HepG2 (cell line): ENCODE measurements at regions not wholly inside any gene's neighbourhood (a gene's known extent, or its start where the extent isn't known, plus 50 kb on each side); places are given as distances from the start of the nearest gene placed in this dataset.

ENCODE experiments used
- ATAC-seq: fragments of 200-7000 bp; cut with Tn5 transposase; 3 replicates; pipeline ENCODE4 v1.9.1; 2020; ENCODE audit warnings: mild to moderate bottlenecking, moderate library complexity
- BruUV-seq: library from RNA; stranded (reverse); fragments of 400-500 nt; replicated peaks from 2 replicates; lab custom pipeline; 2021; lab: Mats Ljungman, UMichigan
- CTCF ChIA-PET: fragments of 300-600 bp; formaldehyde crosslinking; extraction: SDS; loops from one replicate; lab custom pipeline; 2021; ENCODE audit warnings: low total read pairs, inconsistent platforms, low intra/inter-chr PET ratio; lab: Yijun Ruan, JAX
- POLR2A ChIA-PET: fragments of 350-600 bp; sonication (Branson Sonifier 250); formaldehyde crosslinking; loops from one replicate; lab custom pipeline; 2020; ENCODE audit warnings: antibody characterized with exemption, inconsistent platforms; lab: Yijun Ruan, JAX
- DNase-seq: peaks from one replicate; pipeline ENCODE4 v3.0.0-alpha.2; 2015; ENCODE audit warnings: low spot score
- FAIRE-seq: peaks from 3 replicates; lab custom pipeline; 2011; peaks lifted over from hg19 to GRCh38; lab: Jason Lieb, UNC
- H2AFZ ChIP-seq: one replicate; pipeline ENCODE4 v1.6.1; 2011; ENCODE audit warnings: low read length, inconsistent platforms
- H3K27ac ChIP-seq: fragments of 300-600 bp; 3 replicates; pipeline ENCODE4 v1.8.0; 2011; ENCODE audit warnings: mixed run types, mild to moderate bottlenecking, mixed read lengths, low read length, inconsistent platforms; ENCODE audit not compliant: insufficient read depth; ENCODE audit errors: extremely low read length
- H3K27me3 ChIP-seq, 2 experiments: fragments of 200-600 bp in 1 of 2; 2 replicates in 1 of 2; 3 replicates in 1 of 2; pipeline versions ENCODE4 v1.6.0 to v1.8.0; 2011; ENCODE audit warnings: low read length in 2 of 2, mild to moderate bottlenecking in 2 of 2, moderate library complexity in 2 of 2, inconsistent platforms in 1 of 2; ENCODE audit not compliant: insufficient read depth in 2 of 2, control insufficient read depth in 1 of 2
- H3K36me3 ChIP-seq, 2 experiments: fragments of 200-600 bp in 1 of 2; replicated peaks in 1 of 2; 2 replicates in 1 of 2; 3 replicates in 1 of 2; pipeline versions ENCODE4 v1.5.1 to v1.8.0; 2011; ENCODE audit warnings: low read length in 2 of 2, inconsistent platforms in 1 of 2; ENCODE audit not compliant: insufficient read depth in 2 of 2, control insufficient read depth in 1 of 2
- H3K4me1 ChIP-seq: 2 replicates; pipeline ENCODE4 v1.5.1; 2012; ENCODE audit warnings: low read length, inconsistent platforms; ENCODE audit not compliant: insufficient read depth
- H3K4me2 ChIP-seq: 2 replicates; pipeline ENCODE4 v1.6.0; 2011; ENCODE audit warnings: low read depth, low read length, inconsistent platforms
- H3K4me3 ChIP-seq, 3 experiments: fragments of 200-600 bp in 1 of 3; sonication (generic), shearing (Covaris generic) in 1 of 3; replicated peaks in 1 of 3; 2 replicates each; pipeline ENCODE4 v1.5.1; 2011 to 2016; ENCODE audit warnings: low read length in 3 of 3, inconsistent platforms in 2 of 3, low read depth in 2 of 3, mild to moderate bottlenecking in 2 of 3, control low read depth in 1 of 3, mixed read lengths in 1 of 3; ENCODE audit not compliant: insufficient read depth in 1 of 3
- H3K79me2 ChIP-seq: one replicate; pipeline ENCODE4 v1.6.1; 2011; ENCODE audit warnings: low read length, inconsistent platforms; ENCODE audit not compliant: insufficient read depth
- H3K9ac ChIP-seq: 2 replicates; pipeline ENCODE4 v1.6.0; 2011; ENCODE audit warnings: mild to moderate bottlenecking, low read depth, low read length, inconsistent platforms; ENCODE audit not compliant: insufficient read depth
- H3K9me3 ChIP-seq: 2 replicates; pipeline ENCODE4 v1.5.1; 2012; ENCODE audit warnings: mild to moderate bottlenecking, low read length
- H4K20me1 ChIP-seq: 2 replicates; pipeline ENCODE4 v1.6.0; 2011; ENCODE audit warnings: inconsistent platforms, mild to moderate bottlenecking, low read length, moderate library complexity; ENCODE audit not compliant: insufficient read depth
- ARHGAP35 ChIP-seq: sonication (generic); formaldehyde crosslinking; IDR thresholded peaks from 2 replicates; pipeline ENCODE4 v1.9.0; 2022; ENCODE audit warnings: mild to moderate bottlenecking, inconsistent platforms, moderate library complexity, missing genetic modification reagents, borderline replicate concordance
- ELF1 ChIP-seq: sonication (generic); formaldehyde crosslinking; IDR thresholded peaks from 2 replicates; pipeline ENCODE4 v1.4.0; 2020; ENCODE audit warnings: missing genetic modification reagents
- NAIF1 ChIP-seq: sonication (generic); formaldehyde crosslinking; IDR thresholded peaks from 2 replicates; pipeline ENCODE4 v1.5.0; 2020; ENCODE audit warnings: mild to moderate bottlenecking, missing genetic modification reagents, borderline replicate concordance
- PHB2 ChIP-seq: fragments of 450-650 bp; IDR thresholded peaks from 2 replicates; pipeline ENCODE4 v1.6.1; 2018; ENCODE audit not compliant: partially characterized antibody
- SRSF1 ChIP-seq: fragments of 200-400 bp; formaldehyde crosslinking; optimal IDR thresholded peaks from 2 replicates; pipeline ENCODE3; 2017; ENCODE audit warnings: mild to moderate bottlenecking, low read depth, low read length, moderate library complexity
- ZC3H4 ChIP-seq: sonication (generic); formaldehyde crosslinking; IDR thresholded peaks from 2 replicates; pipeline ENCODE4 v1.4.0; 2020; ENCODE audit warnings: missing genetic modification reagents, borderline replicate concordance
- ZFP82 ChIP-seq: sonication (generic); formaldehyde crosslinking; IDR thresholded peaks from 2 replicates; pipeline ENCODE4 v1.5.1; 2020; ENCODE audit warnings: mild to moderate bottlenecking, missing genetic modification reagents, borderline replicate concordance
- ZNF12 ChIP-seq: sonication (generic); formaldehyde crosslinking; IDR thresholded peaks from 2 replicates; pipeline ENCODE4 v1.5.0; 2020; ENCODE audit warnings: missing genetic modification reagents
- ZNF496 ChIP-seq: sonication (generic); formaldehyde crosslinking; IDR thresholded peaks from 2 replicates; pipeline ENCODE4 v1.8.1; 2023; ENCODE audit warnings: mild to moderate bottlenecking, moderate library complexity, missing genetic modification reagents; ENCODE audit not compliant: insufficient replicate concordance
- ZNF558 ChIP-seq: sonication (generic); formaldehyde crosslinking; IDR thresholded peaks from 2 replicates; pipeline ENCODE4 v1.9.0; 2022; ENCODE audit warnings: mild to moderate bottlenecking, missing genetic modification reagents, borderline replicate concordance
- ZNF605 ChIP-seq: sonication (generic); formaldehyde crosslinking; IDR thresholded peaks from 2 replicates; pipeline ENCODE4 v1.8.0; 2022; ENCODE audit warnings: mild to moderate bottlenecking, missing genetic modification reagents
- WGBS: methylation state at CpG from one replicate; pipeline ENCODE4 v1.1.6; 2017; ENCODE audit warnings: low lambda C conversion rate; 5-methylcytosine and 5-hydroxymethylcytosine counted together
- in situ Hi-C: cut with HindIII; loops from 2 replicates; pipeline ENCODE4 v1.10.0; 2017; ENCODE audit warnings: low pct_unique_long_range_greater_than_20kb; ENCODE audit not compliant: extremely low pct_ligation_motif_present
- intact Hi-C: fragments of 100-400 bp; cut with micrococcal nuclease; formaldehyde crosslinking; loops from one replicate; pipeline ENCODE4 v1.10.0; 2022; ENCODE audit not compliant: unreplicated experiment
- TF ChIP-seq, protein P1 (sequence below): sonication (generic); formaldehyde crosslinking; IDR thresholded peaks from 2 replicates; pipeline ENCODE4 v1.5.1; 2020; ENCODE audit warnings: missing genetic modification reagents, mild to moderate bottlenecking, borderline replicate concordance
- TF ChIP-seq, protein P2 (sequence below): sonication (generic); formaldehyde crosslinking; IDR thresholded peaks from 2 replicates; pipeline ENCODE4 v1.4.0; 2020; ENCODE audit warnings: missing genetic modification reagents
- TF ChIP-seq, protein P3 (sequence below): sonication (generic); formaldehyde crosslinking; IDR thresholded peaks from 2 replicates; pipeline ENCODE4 v1.9.0; 2021; ENCODE audit warnings: missing genetic modification reagents, borderline replicate concordance
- TF ChIP-seq, protein P4 (sequence below): sonication (generic); formaldehyde crosslinking; IDR thresholded peaks from 2 replicates; pipeline ENCODE4 v1.8.1; 2022; ENCODE audit warnings: mild to moderate bottlenecking, missing genetic modification reagents

DNA sequence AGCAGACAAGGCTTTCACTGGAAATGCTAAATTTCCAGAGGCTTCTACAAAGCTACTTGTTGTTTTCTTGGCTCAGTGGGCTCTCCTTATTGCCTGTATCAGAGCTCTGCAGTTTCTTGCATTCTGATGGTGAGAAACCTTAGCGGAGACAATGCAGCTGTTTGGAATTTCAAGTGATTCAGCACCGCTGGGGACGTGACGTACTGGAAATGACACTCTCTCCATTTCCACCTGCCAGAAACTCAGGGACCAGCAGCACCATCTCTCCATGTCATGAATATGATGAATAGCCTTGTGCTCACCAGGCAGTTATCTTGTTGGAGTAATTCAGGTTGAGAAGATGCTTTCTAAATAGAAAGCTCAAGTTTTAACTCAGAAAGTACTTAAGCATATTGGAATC lies 497.2 kb upstream of the DEPDC1 start:
- Histone ChIP-seq H3K4me3 (no peak overlapping the region), H3K9ac (no peak overlapping the region), H3K36me3 (no peaks in the 10 kb centered on the region), H3K4me2 (no peak overlapping the region), H3K27me3 (no peaks in the 10 kb centered on the region), H3K79me2 (no peaks in the 10 kb centered on the region), H3K9me3 (peaks cover 48% of the 10 kb centered on the region), H2AFZ (no peak overlapping the region), H3K27ac (no peak overlapping the region), H3K4me1 (no peaks in the 10 kb centered on the region), H4K20me1 (no peaks in the 10 kb centered on the region)
- ATAC-seq, result no peak
- 16% methylated on average over 4 of the region's 4 CpGs for WGBS
- in situ Hi-C loops, result no loop called here
- ChIA-PET CTCF (no interaction called here), POLR2A (no interaction called here)
- no peak for FAIRE-seq
- BruUV-seq, result no TSS peak
- DNase-seq, result no peak
- intact Hi-C loops, result no loop called here
- TF ChIP-seq NAIF1 (CRISPR knock-in tag) (no peak), ARHGAP35 (CRISPR knock-in tag) (no peak), ZFP82 (CRISPR knock-in tag) (no peak), PHB2 (no peak), ZNF496 (no peak), SRSF1 (no peak), ZC3H4 (no peak), ELF1 (CRISPR knock-in tag) (no peak), ZNF558 (CRISPR knock-in tag) (no peak), ZNF12 (CRISPR knock-in tag) (no peak), ZNF605 (CRISPR knock-in tag) (no peak)
- TF ChIP-seq, protein P1, sequence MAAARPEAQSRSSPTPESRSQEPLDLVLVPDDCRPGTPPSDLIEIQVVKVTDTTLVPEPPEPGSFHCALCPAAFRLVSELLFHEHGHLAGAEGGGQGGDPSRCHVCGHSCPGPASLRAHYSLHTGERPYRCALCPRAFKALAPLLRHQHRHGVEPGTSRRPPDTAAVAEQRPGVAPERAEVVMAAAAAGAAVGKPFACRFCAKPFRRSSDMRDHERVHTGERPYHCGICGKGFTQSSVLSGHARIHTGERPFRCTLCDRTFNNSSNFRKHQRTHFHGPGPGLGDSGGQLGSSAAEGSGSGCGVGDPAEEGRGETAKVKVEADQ (CRISPR knock-in tag), result no peak
- TF ChIP-seq, protein P2, sequence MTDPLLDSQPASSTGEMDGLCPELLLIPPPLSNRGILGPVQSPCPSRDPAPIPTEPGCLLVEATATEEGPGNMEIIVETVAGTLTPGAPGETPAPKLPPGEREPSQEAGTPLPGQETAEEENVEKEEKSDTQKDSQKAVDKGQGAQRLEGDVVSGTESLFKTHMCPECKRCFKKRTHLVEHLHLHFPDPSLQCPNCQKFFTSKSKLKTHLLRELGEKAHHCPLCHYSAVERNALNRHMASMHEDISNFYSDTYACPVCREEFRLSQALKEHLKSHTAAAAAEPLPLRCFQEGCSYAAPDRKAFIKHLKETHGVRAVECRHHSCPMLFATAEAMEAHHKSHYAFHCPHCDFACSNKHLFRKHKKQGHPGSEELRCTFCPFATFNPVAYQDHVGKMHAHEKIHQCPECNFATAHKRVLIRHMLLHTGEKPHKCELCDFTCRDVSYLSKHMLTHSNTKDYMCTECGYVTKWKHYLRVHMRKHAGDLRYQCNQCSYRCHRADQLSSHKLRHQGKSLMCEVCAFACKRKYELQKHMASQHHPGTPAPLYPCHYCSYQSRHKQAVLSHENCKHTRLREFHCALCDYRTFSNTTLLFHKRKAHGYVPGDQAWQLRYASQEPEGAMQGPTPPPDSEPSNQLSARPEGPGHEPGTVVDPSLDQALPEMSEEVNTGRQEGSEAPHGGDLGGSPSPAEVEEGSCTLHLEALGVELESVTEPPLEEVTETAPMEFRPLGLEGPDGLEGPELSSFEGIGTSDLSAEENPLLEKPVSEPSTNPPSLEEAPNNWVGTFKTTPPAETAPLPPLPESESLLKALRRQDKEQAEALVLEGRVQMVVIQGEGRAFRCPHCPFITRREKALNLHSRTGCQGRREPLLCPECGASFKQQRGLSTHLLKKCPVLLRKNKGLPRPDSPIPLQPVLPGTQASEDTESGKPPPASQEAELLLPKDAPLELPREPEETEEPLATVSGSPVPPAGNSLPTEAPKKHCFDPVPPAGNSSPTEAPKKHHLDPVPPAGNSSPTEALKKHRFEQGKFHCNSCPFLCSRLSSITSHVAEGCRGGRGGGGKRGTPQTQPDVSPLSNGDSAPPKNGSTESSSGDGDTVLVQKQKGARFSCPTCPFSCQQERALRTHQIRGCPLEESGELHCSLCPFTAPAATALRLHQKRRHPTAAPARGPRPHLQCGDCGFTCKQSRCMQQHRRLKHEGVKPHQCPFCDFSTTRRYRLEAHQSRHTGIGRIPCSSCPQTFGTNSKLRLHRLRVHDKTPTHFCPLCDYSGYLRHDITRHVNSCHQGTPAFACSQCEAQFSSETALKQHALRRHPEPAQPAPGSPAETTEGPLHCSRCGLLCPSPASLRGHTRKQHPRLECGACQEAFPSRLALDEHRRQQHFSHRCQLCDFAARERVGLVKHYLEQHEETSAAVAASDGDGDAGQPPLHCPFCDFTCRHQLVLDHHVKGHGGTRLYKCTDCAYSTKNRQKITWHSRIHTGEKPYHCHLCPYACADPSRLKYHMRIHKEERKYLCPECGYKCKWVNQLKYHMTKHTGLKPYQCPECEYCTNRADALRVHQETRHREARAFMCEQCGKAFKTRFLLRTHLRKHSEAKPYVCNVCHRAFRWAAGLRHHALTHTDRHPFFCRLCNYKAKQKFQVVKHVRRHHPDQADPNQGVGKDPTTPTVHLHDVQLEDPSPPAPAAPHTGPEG (CRISPR knock-in tag), result no peak
- TF ChIP-seq, protein P3, sequence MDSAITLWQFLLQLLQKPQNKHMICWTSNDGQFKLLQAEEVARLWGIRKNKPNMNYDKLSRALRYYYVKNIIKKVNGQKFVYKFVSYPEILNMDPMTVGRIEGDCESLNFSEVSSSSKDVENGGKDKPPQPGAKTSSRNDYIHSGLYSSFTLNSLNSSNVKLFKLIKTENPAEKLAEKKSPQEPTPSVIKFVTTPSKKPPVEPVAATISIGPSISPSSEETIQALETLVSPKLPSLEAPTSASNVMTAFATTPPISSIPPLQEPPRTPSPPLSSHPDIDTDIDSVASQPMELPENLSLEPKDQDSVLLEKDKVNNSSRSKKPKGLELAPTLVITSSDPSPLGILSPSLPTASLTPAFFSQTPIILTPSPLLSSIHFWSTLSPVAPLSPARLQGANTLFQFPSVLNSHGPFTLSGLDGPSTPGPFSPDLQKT (CRISPR knock-in tag), result no peak
- TF ChIP-seq, protein P4, sequence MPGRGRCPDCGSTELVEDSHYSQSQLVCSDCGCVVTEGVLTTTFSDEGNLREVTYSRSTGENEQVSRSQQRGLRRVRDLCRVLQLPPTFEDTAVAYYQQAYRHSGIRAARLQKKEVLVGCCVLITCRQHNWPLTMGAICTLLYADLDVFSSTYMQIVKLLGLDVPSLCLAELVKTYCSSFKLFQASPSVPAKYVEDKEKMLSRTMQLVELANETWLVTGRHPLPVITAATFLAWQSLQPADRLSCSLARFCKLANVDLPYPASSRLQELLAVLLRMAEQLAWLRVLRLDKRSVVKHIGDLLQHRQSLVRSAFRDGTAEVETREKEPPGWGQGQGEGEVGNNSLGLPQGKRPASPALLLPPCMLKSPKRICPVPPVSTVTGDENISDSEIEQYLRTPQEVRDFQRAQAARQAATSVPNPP (CRISPR knock-in tag), result no peak
